Amniotic epithelial cell (primary cell): ENCODE measurements at regions not wholly inside any gene's neighbourhood (a gene's known extent, or its start where the extent isn't known, plus 50 kb on each side); places are given as distances from the start of the nearest gene placed in this dataset.
"Not testable (repeated sequence)": the region's sequence is repeated elsewhere in the genome, so short reads cannot be mapped to it uniquely, and the experiment has no call there.

Experiments used
- DNase-seq: peaks from one replicate; pipeline ENCODE4 v3.0.0-alpha.2; 2010; ENCODE audit warnings: low read depth

GRCh38 chr4:141459020-141459419 is 177.4 kb upstream of the IL15 start:
- no peak for DNase-seq

- peak; percentile 18 for DNase-seq
Observed at GRCh38 chr4:141462361-141462760, 174.0 kb upstream of the IL15 start.

- no peak for DNase-seq
Observed at GRCh38 chr4:141463678-141464077, 172.7 kb upstream of the IL15 start.

- DNase-seq = no peak
Observed at GRCh38 chr4:141464366-141464765, 172.0 kb upstream of the IL15 start.

- DNase-seq = peak; percentile 21
Observed at GRCh38 chr4:141465171-141465570, 171.2 kb upstream of the IL15 start.

GRCh38 chr4:141467225-141467624 is 169.2 kb upstream of the IL15 start:
- no peak for DNase-seq

GRCh38 chr4:141469392-141469791 is 167.0 kb upstream of the IL15 start:
- no peak for DNase-seq

- DNase-seq = no peak
Observed at GRCh38 chr4:141473026-141473540, 163.3 kb upstream of the IL15 start.

- no peak for DNase-seq
Observed at GRCh38 chr4:141473952-141474351, 162.4 kb upstream of the IL15 start.

GRCh38 chr4:141480950-141481349 is 155.4 kb upstream of the IL15 start:
- DNase-seq = no peak

- not testable (repeated sequence) for DNase-seq
Observed at GRCh38 chr4:141484298-141484697, 152.1 kb upstream of the IL15 start.

- DNase-seq = peak; percentile 74
Observed at GRCh38 chr4:141486375-141486997, 149.9 kb upstream of the IL15 start.

GRCh38 chr4:141497627-141498026 is 138.8 kb upstream of the IL15 start:
- DNase-seq = no peak

- no peak for DNase-seq
Observed at GRCh38 chr4:141499261-141499853, 137.0 kb upstream of the IL15 start.

- peak; percentile 43 for DNase-seq
Observed at GRCh38 chr4:141501395-141501794, 135.0 kb upstream of the IL15 start.

- peak; percentile 47 for DNase-seq
Observed at GRCh38 chr4:141501931-141502330, 134.5 kb upstream of the IL15 start.

GRCh38 chr4:141502755-141503154 is 133.6 kb upstream of the IL15 start:
- DNase-seq = no peak

GRCh38 chr4:141503260-141503659 is 133.1 kb upstream of the IL15 start:
- no peak for DNase-seq

GRCh38 chr4:141511055-141511454 is 125.3 kb upstream of the IL15 start:
- DNase-seq = no peak

GRCh38 chr4:141513866-141514265 is 122.5 kb upstream of the IL15 start:
- no peak for DNase-seq

- DNase-seq = no peak
Observed at GRCh38 chr4:141518222-141518621, 118.2 kb upstream of the IL15 start.

GRCh38 chr4:141524116-141524515 is 112.3 kb upstream of the IL15 start:
- peak; percentile 53 for DNase-seq

- DNase-seq = peak; percentile 46
Observed at GRCh38 chr4:141524841-141525240, 111.5 kb upstream of the IL15 start.

- DNase-seq = no peak
Observed at GRCh38 chr4:141530627-141531026, 105.8 kb upstream of the IL15 start.
